Fibroblast of skin of back (primary cell): ENCODE measurements at regions not wholly inside any gene's neighbourhood (a gene's known extent, or its start where the extent isn't known, plus 50 kb on each side); places are given as distances from the start of the nearest gene placed in this dataset.
"Not testable (repeated sequence)": the region's sequence is repeated elsewhere in the genome, so short reads cannot be mapped to it uniquely, and the experiment has no call there.

ENCODE experiments used
- DNase-seq: peaks from one replicate; pipeline ENCODE4 v3.0.0-alpha.2; 2013

DNA sequence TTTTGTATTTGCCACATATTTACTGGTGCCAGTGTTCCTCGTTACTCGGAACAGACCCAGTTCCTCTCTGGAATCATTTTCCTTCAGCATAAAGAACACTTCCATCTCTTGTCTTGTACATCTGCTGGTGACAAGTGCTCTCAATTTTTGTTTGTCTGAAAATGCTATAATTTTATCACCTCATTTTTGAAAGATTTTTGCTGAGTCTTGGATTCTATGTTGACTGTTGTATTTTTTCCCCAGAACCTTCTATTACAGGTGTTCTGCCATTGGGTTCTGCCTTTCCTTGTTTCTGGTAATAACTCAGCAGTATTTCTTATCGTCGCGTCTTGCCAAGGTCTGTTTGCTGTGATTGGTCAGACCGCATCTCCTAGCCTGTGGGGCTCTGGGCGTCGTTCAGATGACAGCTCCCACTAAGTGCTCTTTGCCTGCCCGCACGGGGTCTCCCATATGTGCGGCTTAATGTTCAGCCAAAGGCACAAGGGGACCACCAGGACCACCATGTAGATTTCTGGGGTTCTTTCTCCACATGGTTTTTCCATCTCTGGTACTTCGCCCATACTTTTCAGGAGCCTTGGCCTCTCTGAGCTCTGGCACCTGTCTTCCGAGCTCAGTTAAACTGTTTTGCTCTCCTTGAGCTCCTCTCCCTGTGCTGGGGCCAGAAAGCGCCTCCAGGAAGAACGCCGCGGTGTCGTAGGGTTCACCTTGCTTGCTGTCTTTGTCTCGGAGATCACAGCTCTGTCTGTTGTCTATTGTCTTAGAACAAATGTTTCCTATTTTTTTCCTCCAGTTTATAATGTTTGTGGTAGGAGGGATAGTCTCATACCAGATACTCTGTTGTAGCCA, 80.0 kb downstream of the METRNL start:
- no peak for DNase-seq

- no peak for DNase-seq
Observed at GRCh38 chr17:83160443-83161297, 81.3 kb downstream of the METRNL start.

DNA sequence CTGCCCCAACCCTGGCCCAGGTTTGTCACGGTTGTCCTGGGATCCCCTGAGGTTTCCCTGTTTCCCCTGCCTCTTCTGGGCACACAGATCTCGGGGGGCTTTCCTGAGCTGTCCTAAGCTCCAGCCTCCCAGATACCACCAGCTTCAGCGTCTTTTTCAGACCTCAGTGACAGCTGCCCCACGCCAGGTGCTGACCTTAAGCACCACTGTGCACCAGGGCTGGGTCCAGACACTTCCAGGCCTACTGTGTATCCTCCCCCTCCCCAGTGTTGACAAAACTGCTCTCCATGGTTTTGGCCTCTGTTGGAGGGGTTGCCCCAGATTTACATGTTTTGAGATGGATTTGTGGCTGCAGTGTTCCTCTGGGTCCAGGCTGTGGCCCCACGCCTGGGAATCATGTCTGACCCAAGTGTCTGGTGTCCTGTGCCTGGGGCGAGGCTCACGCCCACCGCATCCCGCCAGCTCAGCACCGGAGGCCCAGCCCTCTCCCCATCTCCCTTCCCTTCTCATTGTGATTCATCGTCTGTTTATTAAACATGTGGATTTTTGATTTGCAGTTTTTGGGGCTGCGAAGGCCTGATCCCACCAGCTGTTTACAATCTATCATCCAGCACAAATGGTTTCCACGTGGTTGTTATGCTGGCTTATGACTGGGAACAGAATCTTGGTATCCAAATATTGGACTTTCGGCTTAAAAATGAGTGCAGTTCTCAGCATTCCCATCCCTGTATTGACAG, 82.1 kb downstream of the METRNL start:
- peak; percentile 43 for DNase-seq

DNA sequence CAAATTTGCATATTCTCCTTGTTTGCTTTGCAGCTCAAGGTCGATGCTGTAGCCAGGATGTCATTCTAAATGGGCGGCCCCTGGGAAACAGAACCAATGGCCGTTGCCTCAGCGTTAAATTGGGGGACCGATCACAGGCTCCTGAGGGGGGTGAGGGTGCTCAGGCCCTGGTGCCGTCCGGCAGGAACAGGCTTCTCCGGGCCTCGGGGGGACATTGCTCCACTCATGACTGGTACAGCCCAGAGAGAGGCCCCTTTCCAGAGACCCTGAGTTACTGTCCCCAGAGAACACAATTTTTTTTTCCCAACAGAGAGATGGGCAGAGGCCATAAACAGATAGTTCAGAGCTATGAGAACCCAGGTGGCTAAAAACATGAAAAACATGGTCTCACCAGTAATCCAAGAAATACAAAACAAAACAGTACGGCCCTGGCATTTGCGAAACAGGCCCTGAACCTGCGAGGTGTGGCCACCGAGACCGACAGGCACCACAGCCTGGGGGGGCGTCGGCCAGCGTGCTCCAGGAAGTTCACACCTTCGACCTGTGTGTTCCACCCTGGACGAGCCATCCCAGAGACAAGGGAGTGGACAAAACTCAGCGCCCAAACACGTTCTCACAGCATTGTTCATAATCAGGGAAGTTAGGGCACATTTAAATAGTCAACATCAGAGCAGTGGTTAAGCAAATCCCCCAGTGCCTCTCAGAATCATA, 82.8 kb downstream of the METRNL start:
- DNase-seq: no peak

GRCh38 chr17:83164490-83164889, 85.1 kb downstream of the METRNL start:
- no peak for DNase-seq

DNA sequence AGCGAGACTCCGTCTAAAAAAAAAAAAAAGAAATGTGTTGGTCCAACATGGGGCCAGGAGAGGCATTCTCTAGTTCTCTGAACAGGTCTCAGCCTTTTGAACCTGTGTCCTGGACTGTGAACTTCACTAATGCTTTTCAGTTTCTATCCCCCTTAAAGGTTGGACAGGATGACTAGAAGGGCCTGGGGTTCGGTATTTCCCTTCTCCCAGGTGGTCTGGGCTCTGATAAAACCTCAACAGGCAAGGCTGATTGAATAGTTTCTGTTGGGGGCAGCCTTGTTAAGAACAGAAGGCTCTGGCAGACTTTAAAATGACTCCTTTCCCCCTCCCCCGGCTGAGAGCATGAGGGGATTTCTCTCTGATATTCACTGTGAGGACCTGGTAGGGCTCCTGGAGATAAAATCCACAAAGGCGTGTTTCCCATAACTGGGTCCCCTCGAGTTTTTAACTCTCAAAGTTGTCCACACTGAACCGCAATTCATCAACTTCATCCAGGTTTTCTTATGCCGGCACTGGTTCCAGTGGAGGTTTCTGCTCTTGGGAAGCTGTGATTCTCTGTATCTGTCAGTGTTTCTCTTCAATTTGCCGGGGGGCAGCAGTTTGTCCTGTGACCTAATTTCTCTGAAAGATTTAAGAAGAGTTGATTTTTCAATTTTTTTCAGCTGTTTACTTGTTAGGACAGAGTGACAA, 91.3 kb downstream of the METRNL start:
- no peak for DNase-seq

DNA sequence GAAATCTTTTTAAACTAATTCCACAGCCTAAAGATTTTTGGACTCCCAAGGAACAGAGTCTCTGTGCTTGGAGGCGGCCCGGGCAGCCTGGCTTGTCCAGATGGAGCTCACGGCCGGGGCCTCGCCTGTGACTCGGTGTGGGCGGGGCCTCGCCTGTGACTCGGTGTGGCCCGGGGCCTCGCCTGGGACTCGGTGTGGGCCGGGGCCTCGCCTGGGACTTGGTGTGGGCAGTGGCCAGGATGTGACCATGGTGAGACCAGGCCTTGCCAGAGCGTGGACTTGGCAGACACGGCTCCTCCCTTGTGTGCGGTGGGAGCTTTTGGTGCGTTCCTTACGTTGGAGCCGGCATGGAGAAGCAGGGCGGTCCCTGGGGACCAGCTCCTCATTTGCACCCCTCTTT, 92.3 kb downstream of the METRNL start:
- DNase-seq: no peak

- not testable (repeated sequence) for DNase-seq
Observed at GRCh38 chr17:83172099-83172498, 92.7 kb downstream of the METRNL start.

DNA sequence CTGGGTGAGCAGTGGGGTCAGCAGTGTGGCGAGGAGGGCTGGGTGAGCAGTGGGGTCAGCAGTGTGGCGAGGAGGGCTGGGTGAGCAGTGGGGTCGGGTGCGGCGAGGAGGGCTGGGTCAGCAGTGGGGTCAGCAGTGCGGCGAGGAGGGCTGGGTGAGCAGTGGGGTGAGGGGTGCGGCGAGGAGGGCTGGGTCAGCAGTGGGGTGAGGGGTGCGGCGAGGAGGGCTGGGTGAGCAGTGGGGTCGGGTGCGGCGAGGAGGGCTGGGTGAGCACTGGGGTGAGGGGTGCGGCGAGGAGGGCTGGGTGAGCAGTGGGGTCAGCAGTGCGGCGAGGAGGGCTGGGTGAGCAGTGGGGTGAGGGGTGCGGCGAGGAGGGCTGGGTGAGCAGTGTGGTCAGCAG, 93.2 kb downstream of the METRNL start:
- DNase-seq: not testable (repeated sequence)

DNA sequence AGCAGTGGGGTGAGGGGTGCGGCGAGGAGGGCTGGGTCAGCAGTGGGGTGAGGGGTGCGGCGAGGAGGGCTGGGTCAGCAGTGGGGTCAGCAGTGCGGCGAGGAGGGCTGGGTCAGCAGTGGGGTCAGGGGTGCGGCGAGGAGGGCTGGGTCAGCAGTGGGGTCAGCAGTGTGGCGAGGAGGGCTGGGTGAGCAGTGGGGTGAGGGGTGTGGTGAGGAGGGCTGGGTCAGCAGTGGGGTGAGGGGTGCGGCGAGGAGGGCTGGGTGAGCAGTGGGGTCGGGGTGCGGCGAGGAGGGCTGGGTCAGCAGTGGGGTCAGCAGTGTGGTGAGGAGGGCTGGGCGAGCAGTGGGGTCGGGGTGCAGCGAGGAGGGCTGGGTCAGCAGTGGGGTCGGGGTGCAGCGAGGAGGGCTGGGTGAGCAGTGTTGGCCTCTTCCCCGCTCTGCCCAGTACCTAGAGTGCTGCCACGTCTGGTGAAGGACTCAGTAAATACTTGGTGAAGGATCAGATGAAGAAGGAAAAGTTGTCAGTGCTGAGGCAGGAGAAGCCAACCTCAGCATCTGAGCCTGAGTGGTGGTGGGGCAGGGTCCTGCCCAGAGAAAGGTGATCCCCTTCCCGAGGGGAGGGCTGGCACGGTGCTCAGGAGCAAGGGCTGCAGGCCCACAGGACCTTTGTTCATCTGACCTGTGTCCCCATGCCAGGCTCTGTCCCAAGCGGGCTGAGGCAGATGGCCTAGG, 93.9 kb downstream of the METRNL start:
- DNase-seq: not testable (repeated sequence)

DNA sequence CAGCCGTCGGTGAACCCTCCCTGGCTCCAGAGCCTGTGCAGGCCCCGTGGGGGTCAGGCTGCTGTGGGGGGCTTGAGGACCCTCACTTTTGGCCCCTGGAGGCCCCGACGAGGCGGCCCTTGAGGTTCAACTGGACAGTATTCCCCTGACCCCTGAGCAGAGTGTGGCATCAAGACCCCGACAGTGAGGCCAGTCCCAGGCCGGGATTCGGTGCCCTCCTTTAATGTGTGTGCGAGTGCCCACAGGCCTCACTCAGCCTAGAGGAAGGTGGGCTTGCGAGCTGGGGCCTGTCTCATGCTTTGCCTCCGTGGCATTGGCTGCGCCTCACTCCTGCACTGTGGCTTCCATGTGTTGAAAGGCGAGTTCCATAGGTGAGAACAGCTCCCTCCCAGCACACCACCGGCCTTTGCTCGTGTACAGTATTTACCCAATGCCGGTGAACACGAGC, 94.5 kb downstream of the METRNL start:
- DNase-seq: no peak

DNA sequence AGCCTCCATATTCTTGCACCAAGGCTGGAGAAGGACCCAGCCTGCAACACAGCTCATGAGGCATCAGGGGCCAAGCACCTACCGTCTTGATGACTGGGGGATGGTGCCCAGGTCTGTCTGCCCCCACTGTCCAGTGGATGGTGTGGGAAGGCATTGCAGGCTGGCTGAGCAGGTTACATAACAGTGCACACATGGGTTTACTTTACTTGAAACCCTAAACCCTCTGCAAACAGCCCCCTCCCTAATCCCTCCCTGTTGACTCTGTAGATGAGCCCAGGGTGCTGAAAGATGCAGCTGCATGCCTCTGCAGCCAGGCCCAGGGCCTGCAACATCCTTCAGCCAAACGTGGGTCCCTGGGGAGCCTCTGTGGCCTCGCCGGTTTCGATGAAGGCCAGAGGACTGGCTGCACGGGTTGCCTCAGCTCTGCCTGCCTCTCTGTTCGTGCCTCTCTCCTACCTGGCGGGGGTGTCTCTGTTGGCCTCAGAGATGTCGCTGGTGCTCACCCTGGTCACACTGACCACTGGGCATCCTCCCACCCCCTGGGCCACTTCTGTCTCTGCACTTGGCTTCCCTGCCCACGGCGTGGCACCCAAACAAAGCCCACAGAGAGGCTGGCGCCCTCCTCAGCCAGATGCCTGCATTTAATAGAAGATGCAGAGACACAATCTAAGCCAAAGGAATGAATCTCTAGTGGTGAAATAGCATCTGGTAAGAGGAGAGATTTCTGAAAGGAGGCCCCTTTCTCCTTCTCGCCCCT, 95.1 kb downstream of the METRNL start:
- peak; percentile 52 for DNase-seq

GRCh38 chr17:83175119-83175821, 95.9 kb downstream of the METRNL start:
- no peak for DNase-seq

DNA sequence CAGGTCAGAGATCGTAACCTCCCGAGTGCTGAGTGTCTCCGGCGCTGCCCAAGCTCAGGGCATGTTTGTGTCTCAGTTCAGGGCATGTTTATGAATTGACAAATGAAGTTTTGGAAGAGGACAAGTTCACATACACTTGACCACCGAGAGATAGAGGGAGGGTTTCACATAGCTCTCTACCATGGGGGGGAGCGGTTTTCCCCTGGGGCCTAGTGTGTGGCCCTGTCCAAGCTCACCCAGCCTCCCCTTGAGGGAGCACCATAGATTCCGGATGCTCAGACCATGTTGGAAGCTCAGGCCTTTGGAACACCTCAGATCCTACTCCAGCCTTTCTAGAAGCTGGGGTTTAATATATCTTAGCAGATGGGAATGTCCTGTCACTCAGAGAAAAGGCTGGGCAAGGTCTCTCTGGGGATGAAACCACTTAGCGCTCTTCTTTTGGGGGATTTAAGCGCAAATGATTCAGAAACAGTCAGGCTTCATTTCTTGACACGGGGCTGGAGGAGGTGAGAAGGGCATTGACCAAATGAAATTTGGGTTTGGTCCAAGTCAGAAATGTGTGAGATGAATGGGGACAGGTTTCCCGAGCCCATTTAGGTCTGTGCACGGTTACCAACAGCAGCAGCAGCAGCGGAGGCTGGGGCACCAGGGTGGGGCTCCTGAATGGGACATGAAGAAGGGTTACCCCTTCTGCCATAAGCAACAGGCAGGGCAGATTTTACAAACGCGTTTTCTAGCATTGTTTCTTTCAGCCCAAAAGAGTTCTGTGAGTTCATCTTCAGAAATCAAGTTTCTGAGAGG, 96.6 kb downstream of the METRNL start:
- no peak for DNase-seq

GRCh38 chr17:83176623-83177583, 97.5 kb downstream of the METRNL start:
- DNase-seq: no peak

DNA sequence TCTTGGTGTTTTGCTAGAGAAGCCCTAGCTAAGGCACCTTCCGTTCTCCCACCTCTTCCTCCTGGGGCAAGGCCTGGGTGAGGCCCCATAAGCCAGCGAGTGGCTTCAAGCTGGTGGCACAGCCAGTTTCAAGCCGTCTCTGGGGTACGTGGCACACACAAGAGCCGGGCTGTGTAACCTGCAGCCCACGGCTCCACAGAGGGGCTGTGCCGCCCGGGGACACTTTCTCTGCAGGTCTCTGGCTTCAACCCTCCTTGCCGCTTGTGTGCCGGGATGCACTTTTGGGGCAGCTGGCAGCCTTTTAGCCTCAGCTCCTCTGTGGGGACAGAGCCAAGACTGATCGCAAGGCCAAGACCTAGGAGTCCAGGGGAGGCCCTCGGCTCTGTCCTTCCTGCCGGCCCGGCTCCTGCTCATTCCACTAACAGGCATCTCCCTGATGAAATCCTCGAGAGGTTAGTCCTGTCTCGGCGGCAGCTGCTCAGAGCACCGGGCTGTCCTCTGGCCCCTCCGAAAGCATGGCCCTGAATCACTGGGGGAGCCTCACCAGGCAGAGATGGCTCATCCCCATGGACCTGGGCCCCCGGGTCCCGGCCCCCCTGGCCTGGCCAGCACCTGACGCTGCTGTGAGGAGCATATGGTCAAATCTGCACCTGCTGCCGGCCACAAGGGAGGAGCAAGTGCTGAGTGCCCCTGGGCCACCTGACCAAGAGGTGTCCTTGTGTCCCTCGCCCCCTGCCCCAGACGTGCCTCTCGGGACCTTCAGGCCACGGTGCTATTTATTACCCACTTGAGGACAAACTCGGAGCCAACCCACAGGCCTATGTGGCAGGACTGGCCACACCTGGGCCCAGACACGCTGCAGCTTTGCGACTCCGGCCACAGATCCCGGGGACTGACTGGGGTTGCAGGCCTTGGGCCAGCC, 98.5 kb downstream of the METRNL start:
- DNase-seq: no peak
